ENCODE measurements at regions not wholly inside any gene's neighbourhood (a gene's known extent, or its start where the extent isn't known, plus 50 kb on each side); places are given as distances from the start of the nearest gene placed in this dataset.

DNA sequence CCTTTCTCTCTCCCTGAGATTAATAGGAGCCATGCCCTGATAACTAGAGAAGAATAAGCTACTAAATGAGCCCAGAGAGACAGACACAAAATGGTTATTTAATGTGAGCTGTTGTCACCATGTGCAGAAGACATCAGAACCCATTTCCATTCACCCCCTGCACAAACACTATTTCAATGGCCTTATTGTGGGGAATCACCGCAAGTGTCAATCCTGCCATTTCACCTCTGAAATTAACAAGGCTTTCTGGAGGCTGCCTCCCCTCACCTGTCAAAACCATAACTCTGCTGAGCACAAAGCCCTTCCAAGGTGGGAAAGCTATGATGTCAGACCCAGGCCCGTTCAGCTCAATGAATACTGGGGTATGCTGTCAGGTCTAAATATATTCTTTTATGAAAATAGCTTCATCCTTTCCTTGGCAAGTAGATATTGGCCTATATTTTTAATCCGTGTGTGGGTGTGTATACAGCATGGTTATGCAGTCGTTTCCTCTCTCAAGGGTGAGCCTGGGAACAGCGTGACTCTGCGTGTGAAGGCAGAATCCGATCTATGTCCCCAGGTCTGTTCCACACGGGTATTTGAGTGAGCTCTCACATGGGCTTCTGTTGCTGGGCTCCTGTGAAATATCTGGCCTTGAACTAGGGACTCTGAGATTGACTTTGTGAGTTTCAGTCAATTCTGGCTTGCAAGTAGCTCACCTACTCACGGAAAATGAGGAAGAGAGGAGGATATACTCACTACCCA lies 266.3 kb downstream of the FBXW7 start:
- no peak overlapping the region for H3K27ac ChIP-seq (ENCODE audit: low read depth, low read length)
- H3K27me3 ChIP-seq (ENCODE audit: control insufficient read depth, insufficient read depth, low read length) = no peaks in the 10 kb centered on the region
- ChIA-PET CTCF (no interaction called here), POLR2A (interaction anchor here (0.6 kb wide), 1 partner anchor 326 kb away, joined by 12 read pairs; no protein-coding TSS in a partner anchor)
- H3K4me3 ChIP-seq (ENCODE audit: low read depth, low read length) = no peak overlapping the region
- H3K9me3 ChIP-seq (ENCODE audit: control insufficient read depth, insufficient read depth, low read length) = no peaks in the 10 kb centered on the region
- TF ChIP-seq, protein P1, sequence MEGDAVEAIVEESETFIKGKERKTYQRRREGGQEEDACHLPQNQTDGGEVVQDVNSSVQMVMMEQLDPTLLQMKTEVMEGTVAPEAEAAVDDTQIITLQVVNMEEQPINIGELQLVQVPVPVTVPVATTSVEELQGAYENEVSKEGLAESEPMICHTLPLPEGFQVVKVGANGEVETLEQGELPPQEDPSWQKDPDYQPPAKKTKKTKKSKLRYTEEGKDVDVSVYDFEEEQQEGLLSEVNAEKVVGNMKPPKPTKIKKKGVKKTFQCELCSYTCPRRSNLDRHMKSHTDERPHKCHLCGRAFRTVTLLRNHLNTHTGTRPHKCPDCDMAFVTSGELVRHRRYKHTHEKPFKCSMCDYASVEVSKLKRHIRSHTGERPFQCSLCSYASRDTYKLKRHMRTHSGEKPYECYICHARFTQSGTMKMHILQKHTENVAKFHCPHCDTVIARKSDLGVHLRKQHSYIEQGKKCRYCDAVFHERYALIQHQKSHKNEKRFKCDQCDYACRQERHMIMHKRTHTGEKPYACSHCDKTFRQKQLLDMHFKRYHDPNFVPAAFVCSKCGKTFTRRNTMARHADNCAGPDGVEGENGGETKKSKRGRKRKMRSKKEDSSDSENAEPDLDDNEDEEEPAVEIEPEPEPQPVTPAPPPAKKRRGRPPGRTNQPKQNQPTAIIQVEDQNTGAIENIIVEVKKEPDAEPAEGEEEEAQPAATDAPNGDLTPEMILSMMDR (IDR thresholded peaks at IDR 0.05; ENCODE audit: low read depth, low read length) = no peak
- no peak for DNase-seq (ENCODE audit: low read depth, low spot score)

DNA sequence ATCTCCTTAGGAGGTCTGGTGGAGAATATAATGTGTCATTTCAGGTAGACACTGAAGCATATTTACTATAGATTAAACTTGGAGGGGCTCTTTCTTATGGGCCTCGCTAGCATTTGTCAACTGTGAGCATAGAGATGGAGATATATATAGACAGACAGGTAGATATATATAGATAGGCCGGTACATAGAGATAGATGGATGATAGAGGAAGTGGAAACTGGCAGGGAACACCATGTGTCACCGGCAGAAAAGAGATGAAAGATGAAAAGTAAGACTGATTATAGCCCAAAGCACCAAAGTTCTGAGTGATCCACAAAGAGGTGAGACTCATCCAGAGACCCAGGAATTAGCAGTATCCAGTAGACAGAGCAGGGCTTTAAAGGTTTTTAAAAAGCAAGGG lies 268.1 kb downstream of the FBXW7 start:
- TF ChIP-seq, protein P1 (IDR thresholded peaks at IDR 0.05; ENCODE audit: low read depth, low read length) = no peak
- H3K27ac ChIP-seq (ENCODE audit: low read depth, low read length) = no peak overlapping the region
- no peak overlapping the region for H3K4me3 ChIP-seq (ENCODE audit: low read depth, low read length)
- DNase-seq (ENCODE audit: low read depth, low spot score) = no peak
- ChIA-PET CTCF (no interaction called here), POLR2A (no interaction called here)
- no peaks in the 10 kb centered on the region for H3K9me3 ChIP-seq (ENCODE audit: control insufficient read depth, insufficient read depth, low read length)
- H3K27me3 ChIP-seq (ENCODE audit: control insufficient read depth, insufficient read depth, low read length) = no peaks in the 10 kb centered on the region

DNA sequence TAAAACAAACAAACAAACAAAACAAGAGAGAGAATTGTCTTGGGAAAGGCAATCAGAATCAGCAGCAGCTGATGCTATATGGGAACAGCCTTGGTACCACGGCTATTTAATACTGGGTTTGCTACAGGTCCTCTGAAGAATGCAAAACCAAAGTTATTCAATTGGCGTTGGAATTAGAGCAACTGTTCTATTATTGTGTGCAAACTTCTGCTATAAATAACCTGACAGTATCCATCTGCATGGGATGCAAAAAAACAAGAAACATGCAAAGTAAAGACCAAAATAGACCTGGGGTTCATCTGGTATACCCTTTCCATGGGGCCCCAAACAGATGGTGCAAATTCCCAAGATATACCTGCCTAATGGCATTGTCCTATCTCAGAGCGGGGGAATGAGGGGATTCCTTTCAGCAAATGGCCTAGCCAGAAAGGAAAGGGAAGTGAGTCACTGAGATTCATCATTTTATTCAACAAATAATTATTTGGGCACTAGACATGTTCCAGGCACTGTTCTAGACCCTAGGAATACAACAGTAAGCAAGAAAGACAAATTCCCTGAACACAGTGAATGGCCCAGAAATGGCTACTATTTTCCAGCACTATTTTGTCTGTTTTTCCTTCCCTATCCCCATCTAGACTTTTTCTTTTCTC lies 268.9 kb downstream of the FBXW7 start:
- Histone ChIP-seq H3K9me3 (ENCODE audit: control insufficient read depth, insufficient read depth, low read length) (no peaks in the 10 kb centered on the region), H3K4me3 (ENCODE audit: low read depth, low read length) (no peak overlapping the region), H3K27ac (ENCODE audit: low read depth, low read length) (no peak overlapping the region), H3K27me3 (ENCODE audit: control insufficient read depth, insufficient read depth, low read length) (no peaks in the 10 kb centered on the region)
- TF ChIP-seq, protein P1 (IDR thresholded peaks at IDR 0.05; ENCODE audit: low read depth, low read length) = no peak
- ChIA-PET CTCF (no interaction called here), POLR2A (no interaction called here)
- no peak for DNase-seq (ENCODE audit: low read depth, low spot score)

DNA sequence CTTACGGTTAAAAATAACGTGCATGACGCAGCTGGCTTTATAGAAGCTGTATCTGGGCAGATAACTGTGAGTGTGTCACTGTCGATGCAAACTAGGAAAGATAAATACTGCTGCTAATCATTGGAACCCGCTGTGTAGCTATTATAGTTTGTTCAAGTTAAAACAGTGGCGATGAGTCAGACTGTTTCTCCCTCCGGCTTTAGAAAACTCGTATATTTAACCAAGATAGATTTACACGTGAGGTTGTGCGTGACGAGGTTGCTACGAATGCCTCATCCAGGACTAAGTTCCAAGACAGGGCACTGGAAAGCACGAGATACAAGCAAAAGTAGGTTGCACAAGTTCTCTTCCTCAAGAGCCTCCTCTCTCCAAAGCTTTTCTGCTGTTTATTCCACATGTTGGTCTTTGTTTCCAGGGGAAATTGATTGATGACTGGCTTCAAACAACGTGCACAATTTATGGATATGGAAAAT lies 270.7 kb downstream of the FBXW7 start:
- Histone ChIP-seq H3K27me3 (ENCODE audit: control insufficient read depth, insufficient read depth, low read length) (no peaks in the 10 kb centered on the region), H3K9me3 (ENCODE audit: control insufficient read depth, insufficient read depth, low read length) (no peaks in the 10 kb centered on the region), H3K27ac (ENCODE audit: low read depth, low read length) (no peak overlapping the region), H3K4me3 (ENCODE audit: low read depth, low read length) (no peak overlapping the region)
- TF ChIP-seq, protein P1 (IDR thresholded peaks at IDR 0.05; ENCODE audit: low read depth, low read length) = no peak
- ChIA-PET CTCF (no interaction called here), POLR2A (no interaction called here)
- peak; percentile 84 for DNase-seq (ENCODE audit: low read depth, low spot score)

DNA sequence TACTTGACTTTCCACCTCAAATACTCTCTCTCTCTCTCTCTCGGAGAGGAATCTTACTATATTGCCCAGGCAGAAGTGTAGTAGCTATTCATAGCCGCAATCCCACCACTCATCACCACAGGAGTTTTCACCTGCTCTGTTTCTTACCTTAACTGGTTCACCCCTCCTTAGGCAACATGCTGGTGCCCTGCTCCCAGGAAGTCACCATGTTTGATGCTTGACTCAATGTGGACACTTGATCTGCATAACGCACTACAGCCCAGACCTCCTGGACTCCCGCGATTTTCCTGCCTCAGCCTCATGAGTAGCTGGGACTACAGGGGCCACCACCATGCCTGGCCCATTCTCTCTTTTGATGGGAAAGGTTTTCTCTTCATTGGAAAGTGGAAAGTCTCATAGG lies 271.8 kb downstream of the FBXW7 start:
- CTCF ChIA-PET = interaction anchor here (0.6 kb wide), 1 partner anchor 377 kb away, joined by 3 read pairs; no protein-coding TSS in a partner anchor
- Histone ChIP-seq H3K27ac (ENCODE audit: low read depth, low read length) (no peak overlapping the region), H3K9me3 (ENCODE audit: control insufficient read depth, insufficient read depth, low read length) (no peaks in the 10 kb centered on the region), H3K4me3 (ENCODE audit: low read depth, low read length) (no peak overlapping the region), H3K27me3 (ENCODE audit: control insufficient read depth, insufficient read depth, low read length) (no peaks in the 10 kb centered on the region)
- TF ChIP-seq, protein P1 (IDR thresholded peaks at IDR 0.05; ENCODE audit: low read depth, low read length) = no peak
- no peak for DNase-seq (ENCODE audit: low read depth, low spot score)
- POLR2A ChIA-PET = no interaction called here

Measured in AG04450 (cell line).